Loucy (cell line): ENCODE measurements at regions not wholly inside any gene's neighbourhood (a gene's known extent, or its start where the extent isn't known, plus 50 kb on each side); places are given as distances from the start of the nearest gene placed in this dataset.
A peak's percentile ranks its signal among the peaks of the same experiment; 100 is the strongest.

Experiments used
- H2AFZ ChIP-seq: fragments of 200-600 bp; sonication (generic); 2 replicates; pipeline ENCODE4 v1.6.0; 2016; ENCODE audit warnings: antibody characterized with exemption, mild to moderate bottlenecking, low read length, moderate library complexity
- H3F3A ChIP-seq: fragments of 200-600 bp; 2 replicates; pipeline ENCODE4 v1.6.0; 2016; ENCODE audit warnings: antibody characterized with exemption, low read depth, mild to moderate bottlenecking
- H3K27me3 ChIP-seq: fragments of 200-600 bp; sonication (generic); 2 replicates; pipeline ENCODE4 v1.6.1; 2014; ENCODE audit warnings: low read length, mild to moderate bottlenecking; ENCODE audit not compliant: insufficient read depth, poor library complexity, severe bottlenecking
- H3K36me3 ChIP-seq: fragments of 200-600 bp; sonication (generic); 2 replicates; pipeline ENCODE4 v1.6.1; 2016; ENCODE audit warnings: low read length; ENCODE audit not compliant: insufficient read depth
- H3K4me1 ChIP-seq: fragments of 200-600 bp; sonication (generic); 2 replicates; pipeline ENCODE4 v1.5.1; 2014; ENCODE audit warnings: low read length, mild to moderate bottlenecking; ENCODE audit not compliant: insufficient read depth, poor library complexity, severe bottlenecking
- H3K4me2 ChIP-seq: fragments of 200-600 bp; sonication (generic); 2 replicates; pipeline ENCODE4 v1.6.0; 2014; ENCODE audit warnings: antibody characterized with exemption, low read length, low read depth, mild to moderate bottlenecking; ENCODE audit not compliant: poor library complexity, severe bottlenecking
- H3K4me3 ChIP-seq: fragments of 200-600 bp; sonication (generic); 2 replicates; pipeline ENCODE4 v1.5.1; 2014; ENCODE audit warnings: low read length, mild to moderate bottlenecking, mixed read lengths; ENCODE audit not compliant: poor library complexity, severe bottlenecking
- H3K79me2 ChIP-seq: fragments of 200-600 bp; sonication (generic); 2 replicates; pipeline ENCODE4 v1.6.1; 2014; ENCODE audit warnings: low read length; ENCODE audit not compliant: insufficient read depth
- H3K9ac ChIP-seq: fragments of 200-600 bp; sonication (generic); 2 replicates; pipeline ENCODE4 v1.6.0; 2014; ENCODE audit warnings: mild to moderate bottlenecking, low read depth, low read length, moderate library complexity; ENCODE audit not compliant: poor library complexity, severe bottlenecking
- H3K9me2 ChIP-seq: fragments of 200-600 bp; sonication (generic); replicated peaks from 2 replicates; pipeline ENCODE4 v1.6.1; 2016; ENCODE audit warnings: low read depth, low read length, mixed read lengths
- H3K9me3 ChIP-seq: fragments of 200-600 bp; sonication (generic); 2 replicates; pipeline ENCODE4 v1.6.1; 2014; ENCODE audit warnings: mild to moderate bottlenecking, antibody characterized with exemption, low read length, low read depth; ENCODE audit not compliant: insufficient read depth
- H4K20me1 ChIP-seq: fragments of 200-600 bp; sonication (generic); 2 replicates; pipeline ENCODE4 v1.6.0; 2014; ENCODE audit warnings: antibody characterized with exemption, low read length, mild to moderate bottlenecking; ENCODE audit not compliant: insufficient read depth, poor library complexity, severe bottlenecking
- CTCF ChIP-seq: fragments of 200-600 bp; sonication (generic); conservative IDR thresholded peaks from 2 replicates; pipeline ENCODE4 v1.5.1; 2014; ENCODE audit warnings: mild to moderate bottlenecking, antibody characterized with exemption, low read length
- EZH2phosphoT487 ChIP-seq: fragments of 200-600 bp; IDR thresholded peaks from 2 replicates; pipeline ENCODE4 v1.6.1; 2018; ENCODE audit warnings: antibody characterized with exemption, mild to moderate bottlenecking, moderate library complexity, borderline replicate concordance

GRCh38 chr6:104638841-104639290, 220.9 kb downstream of the HACE1 start:
- H3K4me2 ChIP-seq = peak overlapping the region; percentile 11
- no peaks in the 10 kb centered on the region for H3F3A ChIP-seq
- H3K27me3 ChIP-seq = no peaks in the 10 kb centered on the region
- H3K9me2 ChIP-seq = no peaks in the 10 kb centered on the region
- H3K79me2 ChIP-seq = no peaks in the 10 kb centered on the region
- no peaks in the 10 kb centered on the region for H3K36me3 ChIP-seq
- no peak overlapping the region for H3K9ac ChIP-seq
- TF ChIP-seq EZH2phosphoT487 = no peak
- H2AFZ ChIP-seq = 0 out of 2 replicates have a peak overlapping the region, but pooled peaks have one; percentile 40
- no peaks in the 10 kb centered on the region for H3K9me3 ChIP-seq
- no peak overlapping the region for H3K4me3 ChIP-seq
- H3K4me1 ChIP-seq = peaks cover 20% of the 10 kb centered on the region
- H4K20me1 ChIP-seq = no peaks in the 10 kb centered on the region

GRCh38 chr6:104633125-104633524, 226.6 kb downstream of the HACE1 start:
- no peak overlapping the region for H2AFZ ChIP-seq
- H3K4me1 ChIP-seq = peaks cover 3% of the 10 kb centered on the region
- H3K27me3 ChIP-seq = no peaks in the 10 kb centered on the region
- H3K79me2 ChIP-seq = no peaks in the 10 kb centered on the region
- H3K9me3 ChIP-seq = no peaks in the 10 kb centered on the region
- H3F3A ChIP-seq = no peaks in the 10 kb centered on the region
- H4K20me1 ChIP-seq = no peaks in the 10 kb centered on the region
- no peaks in the 10 kb centered on the region for H3K36me3 ChIP-seq
- no peak overlapping the region for H3K4me2 ChIP-seq
- no peak for TF ChIP-seq CTCF
- no peak for TF ChIP-seq EZH2phosphoT487
- H3K4me3 ChIP-seq = no peak overlapping the region
- no peaks in the 10 kb centered on the region for H3K9me2 ChIP-seq
- no peak overlapping the region for H3K9ac ChIP-seq

- H3K4me1 ChIP-seq = no peaks in the 10 kb centered on the region
- TF ChIP-seq EZH2phosphoT487 (no peak), CTCF (no peak)
- no peaks in the 10 kb centered on the region for H3K9me2 ChIP-seq
- H3K9me3 ChIP-seq = no peaks in the 10 kb centered on the region
- no peaks in the 10 kb centered on the region for H3K27me3 ChIP-seq
- H2AFZ ChIP-seq = no peak overlapping the region
- no peaks in the 10 kb centered on the region for H3K79me2 ChIP-seq
- no peaks in the 10 kb centered on the region for H3K36me3 ChIP-seq
- no peak overlapping the region for H3K4me3 ChIP-seq
- no peak overlapping the region for H3K4me2 ChIP-seq
- no peak overlapping the region for H3K9ac ChIP-seq
- no peaks in the 10 kb centered on the region for H4K20me1 ChIP-seq
- no peaks in the 10 kb centered on the region for H3F3A ChIP-seq
These were observed 227.1 kb downstream of the HACE1 start for GRCh38 chr6:104632588-104632987.

GRCh38 chr6:104630955-104631354, 228.8 kb downstream of the HACE1 start:
- Histone ChIP-seq H3K9me3 (no peaks in the 10 kb centered on the region), H2AFZ (no peak overlapping the region), H3K4me3 (no peak overlapping the region), H3K9me2 (no peaks in the 10 kb centered on the region), H3K4me1 (no peaks in the 10 kb centered on the region), H3K27me3 (no peaks in the 10 kb centered on the region), H3K4me2 (no peak overlapping the region), H4K20me1 (no peaks in the 10 kb centered on the region), H3F3A (no peaks in the 10 kb centered on the region), H3K9ac (no peak overlapping the region), H3K36me3 (no peaks in the 10 kb centered on the region), H3K79me2 (no peaks in the 10 kb centered on the region)
- TF ChIP-seq CTCF = no peak
- TF ChIP-seq EZH2phosphoT487 = no peak
